Globus pallidus (tissue), 1 donor: ENCODE measurements at regions not wholly inside any gene's neighbourhood (a gene's known extent, or its start where the extent isn't known, plus 50 kb on each side); places are given as distances from the start of the nearest gene placed in this dataset.

ENCODE experiments used
- DNase-seq: peaks from one replicate; pipeline ENCODE4 v3.0.0-alpha.2; 2015; ENCODE audit warnings: low spot score

GRCh38 chr7:53965716-53966115, 576.5 kb upstream of the VSTM2A start:
- no peak for DNase-seq

DNA sequence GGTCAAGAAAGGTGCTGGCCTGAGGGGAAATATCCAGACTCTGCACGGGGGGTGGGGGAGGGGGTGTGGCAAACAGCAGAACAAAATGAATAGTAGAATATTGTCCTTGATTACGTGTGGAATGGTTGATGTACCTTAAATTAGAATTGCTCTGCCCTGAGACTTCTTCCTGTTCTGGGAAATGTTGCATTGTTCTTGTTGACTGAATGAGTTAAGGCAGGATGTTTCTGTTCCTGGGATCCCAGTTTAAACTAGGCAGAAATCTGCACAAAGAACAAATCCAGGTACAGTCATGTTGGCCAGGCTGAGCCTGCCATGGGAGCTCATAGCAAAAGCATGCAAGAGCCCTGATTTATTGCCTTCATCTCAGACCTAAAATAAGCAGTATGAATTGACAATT, 558.7 kb upstream of the VSTM2A start:
- DNase-seq: no peak

DNA sequence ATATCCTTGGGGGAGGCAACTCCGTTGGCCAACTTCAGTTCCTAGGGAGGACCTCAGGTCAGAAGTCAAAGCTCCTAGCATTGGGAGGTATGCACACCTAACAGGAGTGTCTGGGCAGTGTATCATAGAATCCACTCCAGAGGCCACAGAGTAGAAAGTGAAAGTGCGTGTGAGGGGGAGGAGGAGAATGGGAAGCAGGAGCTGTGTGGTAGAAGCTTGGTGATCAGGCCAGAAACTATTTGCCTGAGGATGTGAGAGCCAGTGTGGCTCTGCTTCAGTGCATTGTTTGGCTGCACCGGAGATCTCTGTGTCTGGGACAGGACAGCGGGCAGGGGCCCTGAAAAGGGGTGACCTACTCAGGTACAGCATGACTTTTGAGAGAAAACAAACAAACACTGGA, 557.4 kb upstream of the VSTM2A start:
- no peak for DNase-seq

DNA sequence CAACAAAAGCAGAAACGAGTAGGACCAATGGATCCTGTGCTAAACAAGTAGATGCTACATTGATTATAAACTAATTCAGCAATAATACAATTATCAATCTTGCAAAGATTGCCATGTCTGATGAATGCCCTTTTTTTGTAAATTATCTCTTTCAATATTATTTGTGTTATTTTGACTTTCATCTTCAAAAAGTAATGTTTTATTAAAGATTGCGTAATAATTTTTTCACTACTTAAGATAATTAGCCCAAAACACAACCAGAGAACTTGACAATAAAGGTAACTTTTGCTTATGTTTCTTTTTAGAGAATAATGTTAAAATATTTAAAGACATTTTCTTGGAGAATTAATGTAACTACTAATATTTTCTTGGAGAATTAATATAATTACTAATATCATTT, 553.8 kb upstream of the VSTM2A start:
- DNase-seq: no peak

DNA sequence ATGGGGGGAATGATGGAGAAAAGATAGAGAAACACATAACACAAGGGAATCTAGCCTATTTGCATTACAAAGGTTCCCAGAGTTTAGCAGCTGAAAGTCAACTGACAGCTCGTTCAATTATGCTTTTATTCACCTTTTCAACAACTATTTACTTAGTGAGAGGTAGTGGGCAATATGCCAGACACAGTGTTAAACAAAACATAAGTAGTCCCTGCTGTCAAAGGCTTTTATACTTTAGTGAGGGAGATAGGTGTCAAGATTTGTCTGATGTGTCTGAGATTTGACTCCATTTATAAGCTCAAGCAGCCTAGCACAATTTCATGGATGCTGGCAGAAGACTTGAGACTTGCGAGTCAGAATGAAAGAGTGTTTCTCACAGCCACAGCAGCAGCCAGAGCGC, 549.0 kb upstream of the VSTM2A start:
- DNase-seq: no peak

GRCh38 chr7:53996876-53997275, 545.3 kb upstream of the VSTM2A start:
- no peak for DNase-seq

GRCh38 chr7:54014765-54015164, 527.4 kb upstream of the VSTM2A start:
- DNase-seq: no peak

- no peak for DNase-seq
Observed at GRCh38 chr7:54015251-54015650, 526.9 kb upstream of the VSTM2A start.

DNA sequence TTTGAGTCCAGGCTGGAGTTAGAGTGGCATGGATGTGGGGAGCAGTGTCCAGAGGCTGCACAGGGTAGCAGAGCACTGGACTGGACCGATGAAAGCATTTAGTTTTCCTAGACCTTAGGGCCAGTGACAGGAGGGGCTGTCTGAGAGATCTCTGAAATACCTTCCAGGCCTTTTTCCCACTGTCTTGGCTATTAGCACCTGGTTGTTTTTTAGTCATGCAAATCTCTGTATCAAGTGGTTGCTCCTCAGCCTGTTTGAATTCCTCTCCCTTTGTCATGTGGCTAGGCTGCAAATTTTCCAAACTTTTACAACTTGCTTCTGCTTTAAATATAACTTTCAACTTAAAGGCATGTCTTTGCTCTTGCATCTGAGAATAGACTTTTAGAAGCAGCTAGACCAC, 504.3 kb upstream of the VSTM2A start:
- DNase-seq: no peak

GRCh38 chr7:54060643-54061042, 481.5 kb upstream of the VSTM2A start:
- no peak for DNase-seq

- DNase-seq: no peak
Observed at GRCh38 chr7:54066643-54067042, 475.5 kb upstream of the VSTM2A start.

DNA sequence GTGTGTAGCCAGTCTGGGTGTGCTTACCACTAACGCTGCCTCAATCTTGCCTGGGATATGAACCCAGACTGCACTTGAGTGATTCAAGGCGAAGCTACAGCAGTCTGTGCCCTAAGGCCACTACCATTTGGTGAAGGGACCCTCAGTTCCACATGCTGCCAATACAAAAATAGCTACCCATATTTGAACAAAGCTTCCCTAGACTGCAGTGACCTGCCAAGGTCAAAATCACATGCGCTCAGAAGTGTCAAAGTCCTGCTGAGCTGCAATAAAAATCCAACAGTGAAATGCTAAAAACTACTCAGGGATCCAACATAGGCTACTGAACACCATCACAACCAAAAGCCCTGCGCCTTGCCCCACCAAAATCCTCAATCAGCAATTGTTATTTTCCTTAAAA, 472.3 kb upstream of the VSTM2A start:
- DNase-seq: no peak

DNA sequence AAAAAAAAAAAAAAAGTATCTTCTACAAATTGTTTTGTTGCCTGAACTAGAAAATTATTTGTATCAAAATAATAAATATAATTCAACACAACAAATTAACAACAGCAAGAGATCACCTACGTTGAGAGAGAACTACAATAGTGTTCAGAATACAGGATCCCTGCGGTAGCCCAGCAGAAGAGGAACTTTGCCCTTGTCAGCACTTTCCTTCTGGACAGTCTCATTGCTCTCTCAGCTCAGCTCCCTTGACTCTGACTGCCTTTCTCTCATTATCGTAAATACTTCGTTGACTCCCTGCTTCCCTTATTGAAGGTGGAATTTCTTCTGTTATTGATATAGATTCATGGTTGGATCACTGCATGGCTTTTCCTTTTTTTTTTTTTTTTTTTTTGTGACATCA, 469.5 kb upstream of the VSTM2A start:
- no peak for DNase-seq

GRCh38 chr7:54076616-54077015, 465.6 kb upstream of the VSTM2A start:
- DNase-seq: no peak

DNA sequence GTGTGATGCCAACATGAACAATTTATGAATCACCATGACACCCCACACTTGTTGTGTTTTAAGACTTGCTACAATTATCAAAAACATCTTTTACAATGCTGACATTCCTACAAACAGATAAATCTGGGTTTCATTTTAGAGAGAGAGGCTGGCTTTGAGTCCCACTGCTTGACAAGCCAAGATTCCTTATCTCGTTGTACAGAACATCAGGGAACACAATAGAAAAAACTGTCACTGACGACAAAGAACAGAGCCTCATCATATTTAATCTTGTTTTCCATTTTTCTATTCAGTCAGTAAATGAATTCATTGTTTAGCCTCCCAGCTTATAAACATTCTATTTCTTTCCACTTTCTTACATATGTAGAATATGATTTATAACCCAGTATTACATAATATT, 461.6 kb upstream of the VSTM2A start:
- no peak for DNase-seq

DNA sequence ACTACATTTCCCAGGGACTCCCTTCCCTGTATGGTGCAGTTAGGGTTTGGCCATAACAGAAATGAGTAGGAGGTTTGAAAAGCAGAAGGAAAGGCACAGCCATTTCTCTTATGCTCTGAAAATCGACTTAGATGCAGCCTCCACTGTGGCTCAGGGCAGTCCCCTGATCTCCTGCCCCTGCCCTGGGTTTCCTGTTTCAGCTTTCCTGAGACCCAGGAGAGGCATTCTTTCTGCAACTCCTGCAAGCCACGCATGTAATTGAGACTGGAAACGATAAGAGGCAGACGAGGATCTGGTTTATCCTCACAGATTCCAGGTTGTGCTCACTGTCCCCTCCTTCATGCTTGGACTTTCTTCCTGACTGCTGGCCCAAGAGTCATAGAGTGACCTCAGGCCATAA, 461.2 kb upstream of the VSTM2A start:
- no peak for DNase-seq

DNA sequence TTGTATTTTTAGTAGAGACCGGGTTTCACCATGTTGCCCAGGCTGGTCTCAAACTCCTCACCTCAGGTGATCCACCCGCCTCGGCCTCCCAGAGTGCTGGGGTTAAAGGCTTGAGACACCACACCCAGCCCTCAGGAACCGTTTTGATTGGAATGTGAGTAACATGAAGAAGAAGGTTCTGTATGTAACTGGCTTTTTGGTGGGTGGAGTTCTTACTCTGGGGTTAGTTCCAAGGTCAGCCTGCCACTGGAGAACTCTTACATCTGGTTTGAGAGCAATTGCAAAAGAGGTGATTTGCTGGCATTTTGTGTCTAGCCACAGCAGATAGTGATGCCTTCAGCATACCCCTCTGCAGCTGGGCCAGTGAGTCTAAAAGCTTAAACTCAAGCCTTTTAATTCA, 457.8 kb upstream of the VSTM2A start:
- no peak for DNase-seq

GRCh38 chr7:54090652-54091213, 451.4 kb upstream of the VSTM2A start:
- no peak for DNase-seq

- DNase-seq: no peak
Observed at GRCh38 chr7:54091322-54091721, 450.9 kb upstream of the VSTM2A start.

DNA sequence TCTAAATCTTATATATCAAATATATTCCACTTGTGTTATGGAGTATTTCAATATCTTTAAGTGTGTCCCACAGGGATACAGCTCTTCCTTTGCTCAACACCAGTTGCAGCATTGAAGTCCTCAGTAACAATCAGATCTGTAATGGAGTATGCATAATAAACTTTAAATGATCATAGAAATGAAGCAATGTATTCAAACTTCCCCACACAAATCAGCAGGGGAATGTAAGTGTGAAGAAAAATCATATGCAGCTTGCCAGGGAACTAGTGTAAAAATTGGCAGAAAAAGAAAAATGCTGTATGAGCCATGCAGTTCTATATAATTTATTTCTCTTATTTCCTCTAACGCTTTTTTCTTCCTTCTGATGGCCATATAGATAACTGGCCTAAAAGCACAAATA, 444.3 kb upstream of the VSTM2A start:
- DNase-seq: no peak

DNA sequence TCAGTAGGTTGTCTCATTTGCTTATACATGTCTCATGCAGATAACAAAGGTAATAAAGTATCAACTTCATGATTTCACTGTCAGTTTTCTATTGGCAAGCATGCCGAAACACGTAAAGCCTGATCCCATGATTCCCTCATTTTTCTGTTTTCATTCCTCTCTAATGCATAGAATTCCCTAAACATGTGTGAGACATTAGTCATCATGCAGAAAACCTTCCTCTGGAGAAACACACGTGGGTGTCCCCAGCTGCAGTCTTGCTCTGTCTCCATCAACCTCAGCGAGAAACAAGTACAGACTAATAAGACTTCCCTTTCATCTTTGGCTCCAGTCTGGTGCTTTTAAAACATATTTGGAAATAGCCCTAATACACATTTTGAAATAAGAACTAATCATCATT, 432.7 kb upstream of the VSTM2A start:
- no peak for DNase-seq

- DNase-seq: no peak
Observed at GRCh38 chr7:54111814-54112511, 430.2 kb upstream of the VSTM2A start.

DNA sequence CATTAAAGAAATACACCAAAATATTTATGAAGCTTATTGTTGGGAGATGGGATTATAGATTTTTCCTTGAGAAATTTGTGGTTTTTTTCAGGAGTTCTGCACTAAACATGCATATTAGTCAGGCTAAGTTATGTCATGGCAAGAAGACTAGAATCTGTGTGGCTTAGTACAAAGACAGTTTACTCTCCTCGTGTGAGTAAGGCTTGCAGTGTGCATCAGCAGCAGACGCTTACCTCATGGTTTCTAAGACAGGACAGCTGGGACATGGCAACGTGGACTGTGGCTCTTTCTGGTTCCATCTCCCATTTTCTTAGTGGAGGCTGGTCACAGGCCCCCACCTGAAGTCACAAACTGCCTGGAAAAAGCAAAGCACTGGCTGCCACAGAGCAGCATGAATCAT, 429.6 kb upstream of the VSTM2A start:
- no peak for DNase-seq

DNA sequence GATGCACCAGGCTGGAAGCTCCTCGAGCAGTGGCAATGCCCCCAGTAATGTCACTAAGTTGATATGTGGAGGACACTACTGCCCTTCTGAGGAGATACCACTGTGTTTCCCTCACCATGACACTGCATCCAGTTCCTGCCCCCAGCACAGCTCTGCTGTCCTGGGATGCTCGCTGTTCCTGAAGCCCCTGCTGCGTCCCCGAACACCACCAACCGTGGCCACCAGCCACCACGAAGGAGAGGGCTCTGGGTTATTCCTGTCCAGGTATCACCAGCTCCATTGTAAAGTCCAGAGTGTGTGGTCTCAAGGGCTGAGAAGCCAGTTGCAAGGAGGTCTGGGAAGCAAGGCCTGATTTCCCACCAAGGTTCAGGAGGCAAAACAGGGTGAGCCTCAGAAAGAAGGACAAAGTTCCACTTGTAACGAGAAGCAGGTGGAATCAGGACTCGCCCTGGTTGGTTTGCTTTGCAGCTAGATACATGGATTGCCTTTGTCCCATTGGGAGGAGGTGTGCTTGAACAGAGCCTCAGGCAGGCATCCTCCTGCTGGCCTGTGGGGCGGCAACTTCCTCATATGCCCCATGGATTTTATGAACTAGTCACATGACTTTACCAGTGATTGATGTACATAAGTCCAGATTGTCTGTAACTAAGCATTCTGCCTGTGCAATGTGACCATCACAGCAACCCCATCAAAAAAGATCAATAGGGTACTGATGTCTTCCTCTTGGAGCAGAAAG, 427.0 kb upstream of the VSTM2A start:
- DNase-seq: no peak
